ENCODE measurements at regions not wholly inside any gene's neighbourhood (a gene's known extent, or its start where the extent isn't known, plus 50 kb on each side); places are given as distances from the start of the nearest gene placed in this dataset.

DNA sequence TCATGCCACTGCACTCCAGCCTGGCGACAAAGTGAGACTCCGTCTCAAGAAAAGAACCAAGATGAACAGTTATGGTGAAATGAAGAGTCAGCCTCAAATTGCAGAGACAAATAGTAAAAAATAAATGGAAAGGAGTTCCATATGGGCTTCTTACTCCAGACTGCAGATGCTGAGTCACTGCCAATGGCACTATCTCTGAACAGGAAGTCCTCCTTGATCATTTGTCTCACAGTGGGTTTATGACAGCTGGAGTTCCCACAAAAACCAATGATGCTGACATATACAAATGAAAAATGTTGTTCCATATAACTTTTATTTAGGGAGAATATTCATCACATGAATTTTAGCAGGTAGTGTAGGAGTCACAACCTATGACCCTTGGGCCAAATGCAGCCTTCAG is 631.6 kb downstream of the PCDH18 start:
- TF ChIP-seq, protein P1, sequence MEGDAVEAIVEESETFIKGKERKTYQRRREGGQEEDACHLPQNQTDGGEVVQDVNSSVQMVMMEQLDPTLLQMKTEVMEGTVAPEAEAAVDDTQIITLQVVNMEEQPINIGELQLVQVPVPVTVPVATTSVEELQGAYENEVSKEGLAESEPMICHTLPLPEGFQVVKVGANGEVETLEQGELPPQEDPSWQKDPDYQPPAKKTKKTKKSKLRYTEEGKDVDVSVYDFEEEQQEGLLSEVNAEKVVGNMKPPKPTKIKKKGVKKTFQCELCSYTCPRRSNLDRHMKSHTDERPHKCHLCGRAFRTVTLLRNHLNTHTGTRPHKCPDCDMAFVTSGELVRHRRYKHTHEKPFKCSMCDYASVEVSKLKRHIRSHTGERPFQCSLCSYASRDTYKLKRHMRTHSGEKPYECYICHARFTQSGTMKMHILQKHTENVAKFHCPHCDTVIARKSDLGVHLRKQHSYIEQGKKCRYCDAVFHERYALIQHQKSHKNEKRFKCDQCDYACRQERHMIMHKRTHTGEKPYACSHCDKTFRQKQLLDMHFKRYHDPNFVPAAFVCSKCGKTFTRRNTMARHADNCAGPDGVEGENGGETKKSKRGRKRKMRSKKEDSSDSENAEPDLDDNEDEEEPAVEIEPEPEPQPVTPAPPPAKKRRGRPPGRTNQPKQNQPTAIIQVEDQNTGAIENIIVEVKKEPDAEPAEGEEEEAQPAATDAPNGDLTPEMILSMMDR (conservative IDR thresholded peaks at IDR 0.05; ENCODE audit: low read depth, low read length) = no peak
- no peak for TF ChIP-seq EZH2 (IDR thresholded peaks at IDR 0.05; ENCODE audit: low read length, unreplicated experiment)
- TF ChIP-seq EZH2phosphoT487 (IDR thresholded peaks at IDR 0.05; ENCODE audit: borderline replicate concordance, low read length) = no peak
